Neural cell (in vitro differentiated cells): ENCODE measurements at regions not wholly inside any gene's neighbourhood (a gene's known extent, or its start where the extent isn't known, plus 50 kb on each side); places are given as distances from the start of the nearest gene placed in this dataset.

Source experiments
- H2AFZ ChIP-seq: fragments of 200-600, 300-800 bp; sonication (generic), shearing (Covaris generic); 2 replicates; pipeline ENCODE4 v1.6.0; 2014; ENCODE audit warnings: low read depth, mild to moderate bottlenecking, antibody characterized with exemption, low read length, moderate library complexity
- H3F3A ChIP-seq: fragments of 200-600 bp; shearing (Covaris generic); 2 replicates; pipeline ENCODE4 v1.6.1; 2016; ENCODE audit warnings: mild to moderate bottlenecking, moderate library complexity, mixed read lengths, antibody characterized with exemption, low read length; ENCODE audit not compliant: insufficient read depth, poor library complexity, severe bottlenecking
- H3K27ac ChIP-seq: fragments of 200-600, 300-800 bp; sonication (generic), shearing (Covaris generic); 2 replicates; pipeline ENCODE4 v1.5.1; 2014; ENCODE audit warnings: mild to moderate bottlenecking, low read length, moderate library complexity
- H3K27me3 ChIP-seq: fragments of 300-800, 200-600 bp; sonication (generic), shearing (Covaris generic); 2 replicates; pipeline ENCODE4 v1.6.0; 2014; ENCODE audit warnings: mild to moderate bottlenecking, low read depth, low read length, moderate library complexity; ENCODE audit not compliant: insufficient read depth
- H3K36me3 ChIP-seq: fragments of 300-800, 200-600 bp; sonication (generic), shearing (Covaris generic); 2 replicates; pipeline ENCODE4 v1.5.1; 2014; ENCODE audit warnings: mild to moderate bottlenecking, antibody characterized with exemption, low read length, moderate library complexity; ENCODE audit not compliant: insufficient read depth
- H3K4me2 ChIP-seq: fragments of 300-800, 200-600 bp; sonication (generic), shearing (Covaris generic); 2 replicates; pipeline ENCODE4 v1.6.0; 2014; ENCODE audit warnings: mild to moderate bottlenecking, low read length
- H3K4me3 ChIP-seq: fragments of 300-800, 200-600 bp; sonication (generic), shearing (Covaris generic); 2 replicates; pipeline ENCODE4 v1.5.1; 2014; ENCODE audit warnings: mild to moderate bottlenecking, low read length, moderate library complexity
- H3K79me2 ChIP-seq: fragments of 200-600 bp; shearing (Covaris generic); replicated peaks from 2 replicates; pipeline ENCODE4 v1.6.0; 2014; ENCODE audit warnings: mild to moderate bottlenecking, low read length, moderate library complexity; ENCODE audit not compliant: insufficient read depth
- H3K9ac ChIP-seq: fragments of 300-800, 200-600 bp; sonication (generic), shearing (Covaris generic); 2 replicates; pipeline ENCODE4 v1.6.1; 2016; ENCODE audit warnings: mild to moderate bottlenecking, low read length, mixed read lengths
- H3K9me2 ChIP-seq: fragments of 200-600 bp; shearing (Covaris generic); 2 replicates; pipeline ENCODE4 v1.6.1; 2016; ENCODE audit warnings: mild to moderate bottlenecking, low read length, mixed read lengths; ENCODE audit not compliant: insufficient read depth
- H3K9me3 ChIP-seq: fragments of 200-600, 300-800 bp; sonication (generic), shearing (Covaris generic); 2 replicates; pipeline ENCODE4 v1.6.1; 2016; ENCODE audit warnings: mild to moderate bottlenecking, mixed run types, low read length, moderate library complexity, mixed read lengths
- H4K20me1 ChIP-seq: fragments of 200-600 bp; shearing (Covaris generic); 2 replicates; pipeline ENCODE4 v1.6.1; 2016; ENCODE audit warnings: mild to moderate bottlenecking, mixed run types; ENCODE audit not compliant: insufficient read depth
- CTCF ChIP-seq: fragments of 450-650 bp; IDR thresholded peaks from 2 replicates; pipeline ENCODE4 v1.5.1; 2014; ENCODE audit warnings: antibody characterized with exemption, mild to moderate bottlenecking, moderate library complexity; ENCODE audit not compliant: poor library complexity, severe bottlenecking
- EP300 ChIP-seq: fragments of 450-650 bp; conservative IDR thresholded peaks from 2 replicates; pipeline ENCODE4 v1.6.1; 2014; ENCODE audit warnings: antibody characterized with exemption, mild to moderate bottlenecking, moderate library complexity; ENCODE audit not compliant: poor library complexity, severe bottlenecking
- EZH2 ChIP-seq: fragments of 200-600, 300-800 bp; shearing (Covaris generic), sonication (generic); IDR thresholded peaks from 2 replicates; pipeline ENCODE4 v1.6.1; 2014; ENCODE audit warnings: antibody characterized with exemption, low read length, borderline replicate concordance, mild to moderate bottlenecking; ENCODE audit not compliant: insufficient read depth, poor library complexity, severe bottlenecking
- MXI1 ChIP-seq: fragments of 450-650 bp; conservative IDR thresholded peaks from 2 replicates; pipeline ENCODE4 v1.6.1; 2014; ENCODE audit warnings: antibody characterized with exemption, mild to moderate bottlenecking; ENCODE audit not compliant: poor library complexity, severe bottlenecking
- POLR2AphosphoS5 ChIP-seq: IDR thresholded peaks from 2 replicates; pipeline ENCODE4 v1.6.1; 2012
- RAD21 ChIP-seq: fragments of 450-650 bp; conservative IDR thresholded peaks from 2 replicates; pipeline ENCODE4 v1.6.1; 2014; ENCODE audit warnings: antibody characterized with exemption, mild to moderate bottlenecking, moderate library complexity
- REST ChIP-seq: IDR thresholded peaks from 2 replicates; pipeline ENCODE4 v1.6.1; 2012; ENCODE audit warnings: borderline replicate concordance
- SMC3 ChIP-seq: fragments of 450-650 bp; conservative IDR thresholded peaks from 2 replicates; pipeline ENCODE4 v1.6.1; 2014; ENCODE audit warnings: antibody characterized with exemption, mild to moderate bottlenecking, moderate library complexity; ENCODE audit not compliant: poor library complexity
- TAF1 ChIP-seq: IDR thresholded peaks from 2 replicates; pipeline ENCODE4 v1.6.1; 2012; ENCODE audit warnings: low read depth

- Histone ChIP-seq H3K4me2 (no peak overlapping the region), H4K20me1 (no peaks in the 10 kb centered on the region), H3K9ac (no peak overlapping the region), H2AFZ (no peak overlapping the region), H3K27me3 (no peaks in the 10 kb centered on the region), H3K36me3 (no peaks in the 10 kb centered on the region), H3K9me3 (no peaks in the 10 kb centered on the region), H3K4me3 (no peak overlapping the region), H3K79me2 (no peaks in the 10 kb centered on the region), H3F3A (no peaks in the 10 kb centered on the region), H3K9me2 (no peaks in the 10 kb centered on the region), H3K27ac (no peak overlapping the region)
- TF ChIP-seq MXI1 = no peak
- no peak for TF ChIP-seq EZH2
- no peak for TF ChIP-seq POLR2AphosphoS5
- no peak for TF ChIP-seq REST
- TF ChIP-seq SMC3 = no peak
- no peak for TF ChIP-seq CTCF
- TF ChIP-seq RAD21 = no peak
- TF ChIP-seq EP300 = no peak
- no peak for TF ChIP-seq TAF1
Observed at GRCh38 chr20:24305371-24305770, 164.1 kb upstream of the SYNDIG1 start.

DNA sequence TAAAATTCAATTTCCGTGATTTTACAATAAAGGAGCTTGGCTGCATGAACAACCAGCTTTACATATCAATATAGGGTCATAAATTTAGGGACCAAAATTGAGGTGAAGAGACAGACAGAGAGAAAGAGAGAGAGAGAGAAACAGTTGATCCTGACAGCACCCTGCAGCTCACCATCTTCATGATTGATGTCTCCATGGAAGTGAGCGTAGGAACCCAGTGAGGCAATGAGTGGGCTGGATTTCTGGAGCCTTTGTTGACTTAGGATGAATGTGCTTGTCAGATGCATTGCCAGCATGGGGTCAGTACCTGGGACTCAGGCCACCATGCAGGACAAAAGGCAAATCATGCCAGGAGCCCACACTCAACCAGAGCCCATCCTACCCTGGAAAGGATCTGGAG, 165.1 kb upstream of the SYNDIG1 start:
- Histone ChIP-seq H3K4me2 (no peak overlapping the region), H3K9me3 (no peaks in the 10 kb centered on the region), H3K4me3 (no peak overlapping the region), H3K36me3 (no peaks in the 10 kb centered on the region), H3K9ac (no peak overlapping the region), H3K79me2 (no peaks in the 10 kb centered on the region), H2AFZ (no peak overlapping the region), H3K9me2 (no peaks in the 10 kb centered on the region), H3K27me3 (no peaks in the 10 kb centered on the region), H3F3A (no peaks in the 10 kb centered on the region), H4K20me1 (no peaks in the 10 kb centered on the region), H3K27ac (no peak overlapping the region)
- TF ChIP-seq MXI1 (no peak), EZH2 (no peak), CTCF (no peak), POLR2AphosphoS5 (no peak), SMC3 (no peak), TAF1 (no peak), REST (no peak)
